Spleen (tissue), 7 donors: ENCODE measurements at regions not wholly inside any gene's neighbourhood (a gene's known extent, or its start where the extent isn't known, plus 50 kb on each side); places are given as distances from the start of the nearest gene placed in this dataset.
"Not testable (repeated sequence)": the region's sequence is repeated elsewhere in the genome, so short reads cannot be mapped to it uniquely, and the experiment has no call there.

ENCODE experiments used
- CTCF ChIP-seq, 11 experiments: fragments of 200-600 bp in 7 of 11; fragments of 450-650 bp in 4 of 11; sonication (generic) in 4 of 11; IDR thresholded peaks in 8 of 11; conservative IDR thresholded peaks in 3 of 11; 1 replicate in 7 of 11; 2 replicates in 4 of 11; pipeline versions ENCODE4 v1.4.0 to v1.8.0; 2016 to 2021; ENCODE audit warnings: antibody characterized with exemption in 11 of 11, inconsistent platforms in 4 of 11, mild to moderate bottlenecking in 1 of 11
- POLR2AphosphoS5 ChIP-seq, 3 donors: sonication (generic); formaldehyde crosslinking; IDR thresholded peaks; one replicate each; pipeline ENCODE4 v1.5.1; 2017; ENCODE audit warnings: antibody characterized with exemption in 3 of 3
- donor health status: DM: no; HTN: no; CAD: no; lungs with moderate emphysema.
- donor health status: DM: no; HTN: no; CAD: no.
- donor health status: DM: no; HTN: no; CAD: no.

GRCh38 chr11:112539281-112539555, 278.6 kb upstream of the PLET1 start:
- TF ChIP-seq CTCF (IDR thresholded peaks at IDR 0.05 in 8 of 11, conservative IDR thresholded peaks at IDR 0.05 in 3 of 11); POLR2AphosphoS5 (IDR thresholded peaks at IDR 0.05): not testable (repeated sequence)
